ENCODE measurements at regions not wholly inside any gene's neighbourhood (a gene's known extent, or its start where the extent isn't known, plus 50 kb on each side); places are given as distances from the start of the nearest gene placed in this dataset.

DNA sequence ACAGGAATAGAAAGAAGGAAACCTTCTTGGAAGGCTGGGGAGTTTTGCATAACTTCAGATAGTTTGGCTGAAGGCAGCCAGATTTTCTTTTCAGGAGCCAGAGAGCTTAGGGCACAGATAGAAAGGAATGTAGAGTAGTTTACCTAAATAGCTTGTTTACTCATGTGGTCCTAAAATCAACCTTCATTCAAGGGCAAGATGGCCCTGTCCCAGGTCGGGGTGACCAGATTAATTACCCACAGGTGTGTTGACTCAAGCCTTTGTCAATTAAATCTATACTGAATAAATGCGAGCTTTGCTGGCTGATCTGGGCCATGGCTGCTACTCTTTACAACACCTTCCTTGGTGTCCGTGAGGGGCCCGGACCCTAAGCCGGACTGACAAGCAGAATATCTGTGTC, 792.0 kb upstream of the MAN1A1 start:
- no peaks in the 10 kb centered on the region for H3K4me1 ChIP-seq (ENCODE audit: insufficient read depth, low read length)
- H3K27me3 ChIP-seq (ENCODE audit: insufficient read depth, low read length, poor library complexity, severe bottlenecking): no peaks in the 10 kb centered on the region
- H3K27me3 Mint-ChIP-seq: no peaks in the 10 kb centered on the region
- no peak overlapping the region for H3K4me3 ChIP-seq (ENCODE audit: low read length)
- DNase-seq: no peak
- CTCF ChIA-PET: no interaction called here
- H3K27ac Mint-ChIP-seq: no peak overlapping the region
- H3K4me1 Mint-ChIP-seq: no peaks in the 10 kb centered on the region
- peaks cover 0 to 2% (median 0%) of the 10 kb centered on the region in 5 donors for H3K9me3 Mint-ChIP-seq
- H3K36me3 ChIP-seq (ENCODE audit: insufficient read depth, low read length): no peaks in the 10 kb centered on the region
- no peaks in the 10 kb centered on the region for H3K9me3 ChIP-seq (ENCODE audit: low read length)
- no peak overlapping the region for H3K4me3 Mint-ChIP-seq
- POLR2A ChIA-PET: no interaction called here
- H3K36me3 Mint-ChIP-seq: no peaks in the 10 kb centered on the region
- H3K27ac ChIP-seq (ENCODE audit: low read depth, low read length): no peak overlapping the region

DNA sequence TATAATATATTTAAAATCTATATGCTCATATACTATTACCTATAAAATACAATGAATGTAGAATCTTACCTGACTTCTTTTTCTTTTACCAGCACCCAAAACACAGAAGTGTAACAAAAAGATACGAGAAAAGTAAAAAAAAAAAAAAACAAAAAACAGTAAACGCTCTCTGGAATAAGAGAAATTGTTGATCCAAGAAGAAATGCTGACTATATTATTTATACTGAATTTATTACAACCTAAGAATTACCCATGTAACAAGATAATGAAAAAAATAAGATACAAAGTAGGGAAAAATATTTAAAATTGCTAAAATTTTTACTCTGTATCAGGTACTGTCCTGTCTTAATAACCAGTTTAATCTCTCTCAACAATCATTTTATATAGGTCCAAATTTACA, 787.9 kb upstream of the MAN1A1 start:
- ChIA-PET CTCF (no interaction called here), POLR2A (no interaction called here)
- no peaks in the 10 kb centered on the region for H3K9me3 ChIP-seq (ENCODE audit: low read length)
- H3K4me3 ChIP-seq (ENCODE audit: low read length): no peak overlapping the region
- no peaks in the 10 kb centered on the region for H3K27me3 ChIP-seq (ENCODE audit: insufficient read depth, low read length, poor library complexity, severe bottlenecking)
- Mint-ChIP-seq H3K27me3 (no peaks in the 10 kb centered on the region), H3K27ac (no peak overlapping the region), H3K9me3 (peaks cover 0 to 5% (median 0%) of the 10 kb centered on the region in 5 donors), H3K4me1 (no peaks in the 10 kb centered on the region), H3K4me3 (no peak overlapping the region), H3K36me3 (no peaks in the 10 kb centered on the region)
- H3K27ac ChIP-seq (ENCODE audit: low read depth, low read length): no peak overlapping the region
- no peaks in the 10 kb centered on the region for H3K36me3 ChIP-seq (ENCODE audit: insufficient read depth, low read length)
- H3K4me1 ChIP-seq (ENCODE audit: insufficient read depth, low read length): no peaks in the 10 kb centered on the region
- DNase-seq: no peak

DNA sequence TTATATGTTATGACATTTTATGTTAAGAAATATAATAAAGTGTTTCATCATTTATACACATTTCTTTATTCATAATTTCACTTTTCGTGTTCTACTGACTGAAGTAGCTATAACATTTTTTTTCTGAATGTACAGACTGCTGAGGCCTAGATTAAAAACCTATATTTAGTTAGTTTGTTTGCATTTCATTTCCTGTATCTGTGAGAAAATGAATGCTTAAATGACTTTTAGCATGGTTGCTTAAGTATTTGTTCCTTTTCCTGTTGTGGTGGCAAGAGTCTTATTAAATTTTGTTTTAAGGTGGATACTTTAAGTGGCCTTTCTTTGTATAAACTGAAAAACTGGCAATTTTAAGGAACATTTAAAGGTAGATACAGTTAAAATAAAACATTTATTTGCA, 779.7 kb upstream of the MAN1A1 start:
- no peaks in the 10 kb centered on the region for H3K36me3 ChIP-seq (ENCODE audit: insufficient read depth, low read length)
- H3K4me1 ChIP-seq (ENCODE audit: insufficient read depth, low read length): no peaks in the 10 kb centered on the region
- H3K4me3 Mint-ChIP-seq: no peak overlapping the region
- no peaks in the 10 kb centered on the region for H3K36me3 Mint-ChIP-seq
- H3K27ac Mint-ChIP-seq: no peak overlapping the region
- no peak for DNase-seq
- CTCF ChIA-PET: no interaction called here
- POLR2A ChIA-PET: no interaction called here
- H3K27me3 Mint-ChIP-seq: no peaks in the 10 kb centered on the region
- H3K4me1 Mint-ChIP-seq: no peaks in the 10 kb centered on the region
- H3K27ac ChIP-seq (ENCODE audit: low read depth, low read length): no peak overlapping the region
- H3K4me3 ChIP-seq (ENCODE audit: low read length): no peak overlapping the region
- peaks cover 0 to 1% (median 0%) of the 10 kb centered on the region in 5 donors for H3K9me3 Mint-ChIP-seq
- no peaks in the 10 kb centered on the region for H3K27me3 ChIP-seq (ENCODE audit: insufficient read depth, low read length, poor library complexity, severe bottlenecking)
- H3K9me3 ChIP-seq (ENCODE audit: low read length): no peaks in the 10 kb centered on the region

DNA sequence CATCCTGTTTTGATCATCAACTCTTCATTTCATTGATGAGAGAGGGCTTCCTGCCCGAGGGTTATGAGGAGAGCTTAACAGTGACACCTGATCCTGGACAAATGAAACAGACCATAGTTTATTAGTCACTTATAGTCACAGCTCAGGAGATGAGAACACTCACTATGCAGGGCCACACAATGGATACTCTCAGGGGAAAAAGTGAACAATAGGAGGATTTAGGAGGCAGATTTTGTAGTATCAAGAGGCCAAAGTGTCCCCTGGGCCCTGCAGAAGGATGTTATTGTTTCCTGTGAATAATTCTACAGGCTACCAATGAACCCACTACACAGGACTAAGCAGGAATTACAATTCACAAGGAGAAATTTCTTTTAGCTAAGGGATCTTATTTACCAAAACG, 772.8 kb upstream of the MAN1A1 start:
- no peaks in the 10 kb centered on the region for H3K9me3 ChIP-seq (ENCODE audit: low read length)
- H3K36me3 ChIP-seq (ENCODE audit: insufficient read depth, low read length): no peaks in the 10 kb centered on the region
- no peak overlapping the region for H3K27ac ChIP-seq (ENCODE audit: low read depth, low read length)
- no peak overlapping the region for H3K4me3 Mint-ChIP-seq
- H3K36me3 Mint-ChIP-seq: no peaks in the 10 kb centered on the region
- H3K27me3 Mint-ChIP-seq: no peaks in the 10 kb centered on the region
- CTCF ChIA-PET: no interaction called here
- no peaks in the 10 kb centered on the region for H3K27me3 ChIP-seq (ENCODE audit: insufficient read depth, low read length, poor library complexity, severe bottlenecking)
- DNase-seq: no peak
- POLR2A ChIA-PET: no interaction called here
- H3K4me1 Mint-ChIP-seq: no peaks in the 10 kb centered on the region
- H3K4me1 ChIP-seq (ENCODE audit: insufficient read depth, low read length): no peaks in the 10 kb centered on the region
- H3K4me3 ChIP-seq (ENCODE audit: low read length): no peak overlapping the region
- peaks cover 0 to 2% (median 0%) of the 10 kb centered on the region in 5 donors for H3K9me3 Mint-ChIP-seq
- H3K27ac Mint-ChIP-seq: no peak overlapping the region

DNA sequence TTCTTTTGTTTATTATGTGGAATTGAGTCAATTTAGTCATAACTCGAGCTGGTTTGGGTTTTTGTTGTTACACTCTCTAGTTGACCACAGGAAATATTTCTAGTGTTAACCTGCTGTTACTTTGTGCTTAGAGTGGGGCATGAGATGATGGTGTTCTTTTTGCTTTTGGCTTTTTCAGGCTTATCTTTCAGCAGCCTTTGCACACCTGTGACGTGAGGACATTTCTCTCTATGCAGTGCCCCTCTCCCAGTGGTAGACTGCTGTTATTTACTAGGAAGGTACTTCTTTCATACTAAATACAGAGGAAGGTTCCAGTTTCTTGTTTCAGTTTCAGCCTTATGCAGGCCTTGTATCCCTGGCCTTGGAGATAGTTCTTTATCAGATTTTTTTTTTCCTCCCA, 766.8 kb upstream of the MAN1A1 start:
- POLR2A ChIA-PET: no interaction called here
- no peaks in the 10 kb centered on the region for H3K36me3 Mint-ChIP-seq
- no peak overlapping the region for H3K4me3 Mint-ChIP-seq
- H3K4me3 ChIP-seq (ENCODE audit: low read length): no peak overlapping the region
- CTCF ChIA-PET: no interaction called here
- no peaks in the 10 kb centered on the region for H3K4me1 ChIP-seq (ENCODE audit: insufficient read depth, low read length)
- no peaks in the 10 kb centered on the region for H3K4me1 Mint-ChIP-seq
- no peaks in the 10 kb centered on the region for H3K36me3 ChIP-seq (ENCODE audit: insufficient read depth, low read length)
- H3K9me3 Mint-ChIP-seq: peaks cover 0 to 6% (median 0%) of the 10 kb centered on the region in 5 donors
- no peaks in the 10 kb centered on the region for H3K9me3 ChIP-seq (ENCODE audit: low read length)
- no peaks in the 10 kb centered on the region for H3K27me3 Mint-ChIP-seq
- DNase-seq: no peak
- H3K27ac Mint-ChIP-seq: no peak overlapping the region
- H3K27me3 ChIP-seq (ENCODE audit: insufficient read depth, low read length, poor library complexity, severe bottlenecking): no peaks in the 10 kb centered on the region
- no peak overlapping the region for H3K27ac ChIP-seq (ENCODE audit: low read depth, low read length)

DNA sequence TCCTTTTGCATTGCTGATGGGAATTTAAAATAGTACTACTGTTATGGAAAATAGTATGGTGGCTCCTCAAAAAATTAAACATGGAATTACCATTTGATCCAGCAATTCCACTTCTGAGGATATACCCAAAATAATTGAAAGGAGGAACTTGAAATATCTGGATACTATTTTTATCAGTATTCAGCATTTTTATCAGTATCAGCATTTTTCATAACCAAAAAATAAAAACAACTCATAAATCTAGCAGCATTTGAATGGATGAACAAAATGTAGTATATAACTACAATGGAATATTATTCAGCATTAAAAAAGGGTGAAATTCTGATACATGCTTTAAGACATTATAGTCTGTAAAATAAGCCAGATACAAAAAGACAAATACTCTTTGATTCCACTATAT, 763.4 kb upstream of the MAN1A1 start:
- ChIA-PET CTCF (no interaction called here), POLR2A (no interaction called here)
- Histone ChIP-seq H3K9me3 (ENCODE audit: low read length) (no peaks in the 10 kb centered on the region), H3K27ac (ENCODE audit: low read depth, low read length) (no peak overlapping the region), H3K4me3 (ENCODE audit: low read length) (no peak overlapping the region), H3K4me1 (ENCODE audit: insufficient read depth, low read length) (no peaks in the 10 kb centered on the region), H3K27me3 (ENCODE audit: insufficient read depth, low read length, poor library complexity, severe bottlenecking) (no peaks in the 10 kb centered on the region), H3K36me3 (ENCODE audit: insufficient read depth, low read length) (no peaks in the 10 kb centered on the region)
- H3K4me3 Mint-ChIP-seq: no peak overlapping the region
- H3K27ac Mint-ChIP-seq: no peak overlapping the region
- no peaks in the 10 kb centered on the region for H3K36me3 Mint-ChIP-seq
- peaks cover 0 to 6% (median 0%) of the 10 kb centered on the region in 5 donors for H3K9me3 Mint-ChIP-seq
- no peaks in the 10 kb centered on the region for H3K27me3 Mint-ChIP-seq
- no peak for DNase-seq
- H3K4me1 Mint-ChIP-seq: no peaks in the 10 kb centered on the region

DNA sequence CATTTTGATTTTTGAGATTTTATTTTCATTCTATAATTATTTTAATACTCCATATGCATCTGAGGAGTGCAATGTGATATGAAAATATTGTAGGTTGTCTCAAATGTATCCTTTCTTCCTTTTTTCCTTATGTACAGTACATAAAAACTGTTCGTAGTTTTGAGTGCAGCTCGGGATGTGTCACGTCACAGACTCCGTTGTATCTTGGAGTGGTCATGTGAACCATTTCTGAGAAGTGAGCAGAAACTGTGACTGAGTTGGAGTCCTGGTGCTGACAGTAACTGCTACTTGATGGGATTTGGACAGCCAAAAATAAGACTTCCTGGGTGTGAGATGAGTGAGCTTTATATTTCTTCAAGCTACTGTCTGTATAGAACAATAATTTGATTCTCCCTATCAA, 761.4 kb upstream of the MAN1A1 start:
- Mint-ChIP-seq H3K36me3 (no peaks in the 10 kb centered on the region), H3K27ac (no peak overlapping the region), H3K27me3 (no peaks in the 10 kb centered on the region), H3K9me3 (peaks cover 0 to 10% (median 0%) of the 10 kb centered on the region in 5 donors), H3K4me1 (no peaks in the 10 kb centered on the region), H3K4me3 (no peak overlapping the region)
- no peaks in the 10 kb centered on the region for H3K4me1 ChIP-seq (ENCODE audit: insufficient read depth, low read length)
- DNase-seq: no peak
- no peaks in the 10 kb centered on the region for H3K27me3 ChIP-seq (ENCODE audit: insufficient read depth, low read length, poor library complexity, severe bottlenecking)
- POLR2A ChIA-PET: no interaction called here
- no peaks in the 10 kb centered on the region for H3K36me3 ChIP-seq (ENCODE audit: insufficient read depth, low read length)
- H3K4me3 ChIP-seq (ENCODE audit: low read length): no peak overlapping the region
- H3K9me3 ChIP-seq (ENCODE audit: low read length): no peaks in the 10 kb centered on the region
- CTCF ChIA-PET: no interaction called here
- H3K27ac ChIP-seq (ENCODE audit: low read depth, low read length): no peak overlapping the region

DNA sequence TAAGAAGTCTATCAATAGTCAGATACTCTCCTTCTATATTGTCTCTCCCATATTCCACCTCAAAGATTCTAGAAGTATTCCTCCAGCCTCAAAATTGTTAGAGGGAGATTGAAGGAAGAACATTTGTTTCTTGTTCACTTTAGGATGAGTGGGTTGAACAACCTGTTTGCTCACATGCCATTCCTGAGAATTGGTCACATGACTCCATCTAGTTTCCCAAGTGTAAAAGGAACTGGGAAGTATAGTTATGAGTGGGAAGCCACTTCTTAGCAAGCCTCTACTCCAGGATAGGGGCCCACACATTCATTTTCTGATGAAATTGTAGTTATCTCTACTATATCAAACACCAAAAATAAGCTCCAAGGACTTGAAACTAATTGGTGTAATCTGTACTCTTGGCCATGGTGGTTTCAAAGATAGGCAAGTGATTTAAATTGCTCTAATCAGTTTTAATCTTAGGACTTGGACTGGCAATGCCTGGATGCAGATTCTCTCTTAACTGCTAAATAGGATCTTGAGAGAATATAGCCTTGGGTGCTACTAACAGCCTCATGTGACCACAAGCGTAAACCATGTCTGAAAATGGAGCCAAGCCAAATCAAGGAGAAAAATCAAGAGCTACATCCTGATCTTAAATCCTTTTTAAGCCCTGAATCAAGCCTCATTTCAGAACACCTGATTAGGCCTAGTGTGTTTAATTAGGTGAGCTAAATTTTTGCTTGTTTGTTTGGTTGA, 758.7 kb upstream of the MAN1A1 start:
- Histone ChIP-seq H3K4me3 (ENCODE audit: low read length) (no peak overlapping the region), H3K36me3 (ENCODE audit: insufficient read depth, low read length) (no peaks in the 10 kb centered on the region), H3K27me3 (ENCODE audit: insufficient read depth, low read length, poor library complexity, severe bottlenecking) (no peaks in the 10 kb centered on the region), H3K27ac (ENCODE audit: low read depth, low read length) (no peak overlapping the region), H3K4me1 (ENCODE audit: insufficient read depth, low read length) (no peaks in the 10 kb centered on the region), H3K9me3 (ENCODE audit: low read length) (no peaks in the 10 kb centered on the region)
- Mint-ChIP-seq H3K4me3 (no peak overlapping the region), H3K9me3 (peaks cover 0 to 10% (median 0%) of the 10 kb centered on the region in 5 donors), H3K27ac (no peak overlapping the region), H3K27me3 (no peaks in the 10 kb centered on the region), H3K36me3 (no peaks in the 10 kb centered on the region), H3K4me1 (no peaks in the 10 kb centered on the region)
- ChIA-PET CTCF (no interaction called here), POLR2A (no interaction called here)
- DNase-seq: no peak

DNA sequence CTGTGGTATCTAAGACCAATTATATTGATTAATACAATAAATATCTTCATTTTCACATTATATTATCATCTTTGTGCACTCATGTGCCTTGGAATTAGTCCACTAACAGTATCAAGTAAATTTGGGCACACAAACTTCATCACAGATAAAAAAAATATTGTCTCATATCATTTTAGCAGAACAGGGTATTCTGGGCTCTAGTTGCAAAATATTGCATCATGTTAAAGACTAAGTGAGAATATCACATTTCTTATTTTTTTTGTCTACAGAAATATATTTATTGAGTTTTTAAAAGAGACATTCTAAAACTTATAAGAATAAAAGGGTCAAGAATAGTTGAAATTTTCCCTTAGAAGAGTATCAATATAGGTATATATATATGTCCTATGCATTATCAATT, 754.1 kb upstream of the MAN1A1 start:
- H3K27me3 ChIP-seq (ENCODE audit: insufficient read depth, low read length, poor library complexity, severe bottlenecking): no peaks in the 10 kb centered on the region
- H3K4me3 ChIP-seq (ENCODE audit: low read length): no peak overlapping the region
- H3K4me1 ChIP-seq (ENCODE audit: insufficient read depth, low read length): no peaks in the 10 kb centered on the region
- no peak overlapping the region for H3K27ac ChIP-seq (ENCODE audit: low read depth, low read length)
- Mint-ChIP-seq H3K9me3 (peaks cover 0 to 4% (median 0%) of the 10 kb centered on the region in 5 donors), H3K36me3 (no peaks in the 10 kb centered on the region), H3K27ac (no peak overlapping the region), H3K4me3 (no peak overlapping the region), H3K4me1 (no peaks in the 10 kb centered on the region), H3K27me3 (no peaks in the 10 kb centered on the region)
- no peaks in the 10 kb centered on the region for H3K36me3 ChIP-seq (ENCODE audit: insufficient read depth, low read length)
- no peak for DNase-seq
- no peaks in the 10 kb centered on the region for H3K9me3 ChIP-seq (ENCODE audit: low read length)
- ChIA-PET POLR2A (no interaction called here), CTCF (no interaction called here)

Data from CD8-positive, alpha-beta memory T cell (primary cell).